ENCODE measurements at regions not wholly inside any gene's neighbourhood (a gene's known extent, or its start where the extent isn't known, plus 50 kb on each side); places are given as distances from the start of the nearest gene placed in this dataset.

DNA sequence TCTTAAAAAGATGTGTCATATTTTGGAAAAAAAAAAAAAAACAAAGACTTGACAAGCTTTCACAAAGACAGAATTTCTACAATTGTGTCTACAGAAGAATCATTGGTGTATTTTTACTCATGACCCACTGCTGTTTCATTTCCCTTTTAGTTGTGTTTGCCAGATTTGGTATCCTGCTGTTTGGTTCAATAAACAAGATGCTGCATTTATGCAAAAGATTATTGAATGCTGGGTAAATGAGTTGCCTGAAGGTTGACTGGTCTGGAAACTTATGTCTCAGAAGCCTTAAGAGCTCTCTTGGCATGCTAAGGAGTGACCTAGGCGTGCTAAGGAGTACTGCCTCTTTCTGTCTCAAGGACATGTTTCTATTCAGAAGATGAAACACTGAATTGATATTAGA is 64.9 kb upstream of the NPY2R start:
- no peaks in the 10 kb centered on the region for H3K4me1 ChIP-seq (ENCODE audit: control insufficient read depth in 2 of 2, insufficient read depth in 1 of 2, low read depth in 1 of 2, low read length in 2 of 2)
- no peak overlapping the region for H2AFZ ChIP-seq (ENCODE audit: low read length)
- H2BK12ac ChIP-seq (ENCODE audit: low read length): no peak overlapping the region
- no CpG with 5 or more reads among the region's 1 CpG for WGBS, 2 donors (ENCODE audit: extremely low coverage in 2 of 2, insufficient read length in 2 of 2, insufficient replicate concordance in 1 of 2)
- no peak overlapping the region for H2BK15ac ChIP-seq (ENCODE audit: low read length)
- no peak overlapping the region for H3K23ac ChIP-seq (ENCODE audit: low read depth, low read length, poor library complexity)
- no peak overlapping the region for H4K8ac ChIP-seq (ENCODE audit: low read depth, low read length)
- H4K91ac ChIP-seq (ENCODE audit: low read depth, low read length, poor library complexity): no peak overlapping the region
- no peak overlapping the region for H3K14ac ChIP-seq (ENCODE audit: low read length)
- H3K27me3 ChIP-seq (ENCODE audit: control insufficient read depth in 3 of 3, insufficient read depth in 3 of 3, low read depth in 1 of 3, low read length in 3 of 3): no peaks in the 10 kb centered on the region
- H3K36me3 ChIP-seq (replicated peaks in 1 of 2; ENCODE audit: control insufficient read depth in 2 of 2, insufficient read depth in 2 of 2, low read length in 2 of 2): no peaks in the 10 kb centered on the region
- H3K27ac ChIP-seq (replicated peaks; ENCODE audit: low read length): no peak overlapping the region
- H3K4me2 ChIP-seq (ENCODE audit: insufficient read depth, low read length, poor library complexity, severe bottlenecking): no peak overlapping the region
- no peak overlapping the region for H2AK5ac ChIP-seq (ENCODE audit: low read depth, low read length)
- no peak overlapping the region for H3K18ac ChIP-seq (ENCODE audit: low read length)
- H3K9me3 ChIP-seq (replicated peaks in 1 of 2; ENCODE audit: control insufficient read depth in 2 of 2, insufficient read depth in 1 of 2, low read depth in 1 of 2, low read length in 2 of 2): peaks cover 0 to 2% of the 10 kb centered on the region in 2 donors
- no peak overlapping the region for H2BK5ac ChIP-seq (ENCODE audit: low read length)
- H3K79me1 ChIP-seq (ENCODE audit: low read depth, low read length): no peaks in the 10 kb centered on the region
- DNase-seq (ENCODE audit: low spot score): no peak
- H3K9ac ChIP-seq (ENCODE audit: low read depth, low read length, poor library complexity): no peak overlapping the region
- no peak overlapping the region for H3K4ac ChIP-seq (ENCODE audit: low read length)
- no peak overlapping the region for H2BK120ac ChIP-seq (ENCODE audit: low read depth, low read length)
- H3K4me3 ChIP-seq (ENCODE audit: low read length in 2 of 2): no peak overlapping the region
